H1 (cell line): ENCODE measurements at regions not wholly inside any gene's neighbourhood (a gene's known extent, or its start where the extent isn't known, plus 50 kb on each side); places are given as distances from the start of the nearest gene placed in this dataset.

Experiments used
- CTCF ChIA-PET: fragments of 300-600 bp; sonication (Branson Sonifier 250); formaldehyde crosslinking; loops from one replicate; lab custom pipeline; 2021; ENCODE audit not compliant: partially characterized antibody; lab: Charles Lee
- POLR2A ChIA-PET: fragments of 300-600 bp; sonication (Branson Sonifier 250); formaldehyde crosslinking; loops from one replicate; lab custom pipeline; 2021; ENCODE audit warnings: inconsistent platforms; ENCODE audit not compliant: partially characterized antibody; lab: Charles Lee
- DNase-seq, 2 experiments: peaks; one replicate each; pipeline versions ENCODE4 v3.0.0 to v3.0.0-alpha.2; 2010 to 2022; ENCODE audit warnings: low spot score in 2 of 2, low read depth in 1 of 2, mixed read lengths in 1 of 2
- FAIRE-seq: peaks from 2 replicates; lab custom pipeline; 2011; peaks lifted over from hg19 to GRCh38; lab: Jason Lieb, UNC
- H2AFZ ChIP-seq: 2 replicates; pipeline ENCODE4 v1.8.1; 2012; ENCODE audit warnings: low read length, inconsistent platforms
- H2AK5ac ChIP-seq: 2 replicates; pipeline ENCODE4 v1.6.1; 2013; ENCODE audit warnings: low read depth, low read length
- H2BK120ac ChIP-seq: replicated peaks from 2 replicates; pipeline ENCODE3; 2013; ENCODE audit warnings: low read depth, low read length, inconsistent platforms
- H2BK12ac ChIP-seq: 2 replicates; pipeline ENCODE4 v1.6.1; 2013; ENCODE audit warnings: low read depth, low read length
- H2BK15ac ChIP-seq: 2 replicates; pipeline ENCODE4 v1.6.1; 2013; ENCODE audit warnings: low read length
- H2BK20ac ChIP-seq: 2 replicates; pipeline ENCODE4 v1.6.1; 2013; ENCODE audit warnings: low read length
- H2BK5ac ChIP-seq: 2 replicates; pipeline ENCODE4 v1.6.1; 2013; ENCODE audit warnings: low read depth, low read length
- H3K14ac ChIP-seq: 2 replicates; pipeline ENCODE4 v1.6.1; 2013; ENCODE audit warnings: inconsistent platforms; ENCODE audit not compliant: insufficient read length
- H3K18ac ChIP-seq: 2 replicates; pipeline ENCODE4 v1.6.1; 2013; ENCODE audit warnings: low read length; ENCODE audit errors: extremely low read depth
- H3K23ac ChIP-seq: 2 replicates; pipeline ENCODE4 v1.6.1; 2013; ENCODE audit warnings: inconsistent platforms; ENCODE audit not compliant: insufficient read length
- H3K23me2 ChIP-seq: 2 replicates; pipeline ENCODE4 v1.6.1; 2013; ENCODE audit warnings: low read depth, low read length
- H3K27ac ChIP-seq: 2 replicates; pipeline ENCODE4 v1.6.1; 2011; ENCODE audit warnings: low read depth, low read length, inconsistent platforms
- H3K27me3 ChIP-seq, 4 experiments: replicated peaks in 1 of 4; 1 replicate in 1 of 4; 2 replicates in 3 of 4; pipeline versions ENCODE4 v1.6.1 to v1.8.1; 2011 to 2013; ENCODE audit warnings: low read length in 3 of 4, mild to moderate bottlenecking in 3 of 4, inconsistent platforms in 2 of 4, mixed read lengths in 2 of 4, moderate library complexity in 1 of 4; ENCODE audit not compliant: control insufficient read depth in 3 of 4, insufficient read depth in 3 of 4; ENCODE audit errors: extremely low read depth in 1 of 4
- H3K36me3 ChIP-seq, 4 experiments: 2 replicates each; pipeline versions ENCODE4 v1.6.1 to v1.8.1; 2011 to 2013; ENCODE audit warnings: mild to moderate bottlenecking in 4 of 4, low read length in 3 of 4, moderate library complexity in 2 of 4, control low read depth in 1 of 4, inconsistent platforms in 1 of 4; ENCODE audit not compliant: insufficient read depth in 4 of 4, control insufficient read depth in 2 of 4
- H3K4ac ChIP-seq: replicated peaks from 2 replicates; pipeline ENCODE3; 2013; ENCODE audit warnings: low read length, low read depth, mixed read lengths, inconsistent platforms; ENCODE audit not compliant: insufficient read length
- H3K4me1 ChIP-seq, 4 experiments: replicated peaks in 1 of 4; 1 replicate in 1 of 4; 2 replicates in 3 of 4; pipeline versions ENCODE4 v1.6.1 to v1.8.1; 2011 to 2013; ENCODE audit warnings: low read length in 3 of 4, inconsistent platforms in 2 of 4, mixed read lengths in 1 of 4; ENCODE audit not compliant: insufficient read depth in 4 of 4, control insufficient read depth in 3 of 4
- H3K4me2 ChIP-seq, 2 experiments: 2 replicates each; pipeline versions ENCODE4 v1.6.1 to v1.8.1; 2011 to 2013; ENCODE audit warnings: low read depth in 2 of 2, low read length in 2 of 2, control low read depth in 1 of 2, inconsistent platforms in 1 of 2, mild to moderate bottlenecking in 1 of 2; ENCODE audit not compliant: insufficient read depth in 1 of 2
- H3K4me3 ChIP-seq, 4 experiments: fragments of 200-600, 300-600 bp in 1 of 4; sonication (generic), shearing (Covaris generic), sonication (Bioruptor Twin) in 1 of 4; 2 replicates each; pipeline versions ENCODE4 v1.5.1 to v1.8.1; 2011 to 2016; ENCODE audit warnings: low read length in 4 of 4, low read depth in 3 of 4, control low read depth in 2 of 4, inconsistent platforms in 2 of 4, mild to moderate bottlenecking in 2 of 4, mixed read lengths in 1 of 4, moderate library complexity in 1 of 4; ENCODE audit not compliant: insufficient read depth in 2 of 4; ENCODE audit errors: extremely low read depth in 1 of 4
- H3K56ac ChIP-seq: replicated peaks from 2 replicates; pipeline ENCODE3; 2013; ENCODE audit warnings: low read depth, mild to moderate bottlenecking, mixed read lengths, low read length, inconsistent platforms; ENCODE audit not compliant: insufficient read length
- H3K79me1 ChIP-seq: 2 replicates; pipeline ENCODE4 v1.6.1; 2013; ENCODE audit warnings: low read depth, low read length, control low read depth
- H3K79me2 ChIP-seq, 2 experiments: 2 replicates each; pipeline versions ENCODE4 v1.6.1 to v1.8.1; 2012 to 2013; ENCODE audit warnings: low read length in 2 of 2, mild to moderate bottlenecking in 2 of 2, inconsistent platforms in 1 of 2; ENCODE audit not compliant: insufficient read depth in 2 of 2, control insufficient read depth in 1 of 2
- H3K9ac ChIP-seq, 4 experiments: replicated peaks in 1 of 4; 1 replicate in 1 of 4; 2 replicates in 3 of 4; pipeline versions ENCODE4 v1.6.1 to v1.8.1; 2011 to 2013; ENCODE audit warnings: low read depth in 3 of 4, low read length in 3 of 4, control low read depth in 2 of 4, mild to moderate bottlenecking in 2 of 4, moderate library complexity in 2 of 4, inconsistent platforms in 1 of 4; ENCODE audit errors: extremely low read depth in 1 of 4
- H3K9me3 ChIP-seq, 2 experiments: 2 replicates each; pipeline versions ENCODE4 v1.6.1 to v1.8.1; 2012 to 2013; ENCODE audit warnings: mild to moderate bottlenecking in 2 of 2, moderate library complexity in 2 of 2, control low read depth in 1 of 2, inconsistent platforms in 1 of 2, low read depth in 1 of 2, low read length in 1 of 2, mixed read lengths in 1 of 2; ENCODE audit not compliant: insufficient read depth in 2 of 2
- H4K20me1 ChIP-seq, 2 experiments: replicated peaks in 1 of 2; 2 replicates each; pipeline versions ENCODE3 to v1.8.1; 2011 to 2013; ENCODE audit warnings: inconsistent platforms in 2 of 2, low read length in 2 of 2, mild to moderate bottlenecking in 1 of 2; ENCODE audit not compliant: insufficient read depth in 2 of 2, control insufficient read depth in 1 of 2
- H4K5ac ChIP-seq: 2 replicates; pipeline ENCODE4 v1.6.1; 2013; ENCODE audit warnings: low read length, low read depth, mixed read lengths, inconsistent platforms; ENCODE audit not compliant: insufficient read length
- H4K8ac ChIP-seq: 2 replicates; pipeline ENCODE4 v1.8.0; 2013; ENCODE audit warnings: mild to moderate bottlenecking, moderate library complexity, low read length, inconsistent platforms; ENCODE audit not compliant: insufficient read depth; ENCODE audit errors: extremely low read depth
- H4K91ac ChIP-seq: replicated peaks from 2 replicates; pipeline ENCODE3; 2013; ENCODE audit warnings: low read length, mixed read lengths, inconsistent platforms; ENCODE audit not compliant: insufficient read length
- BCL11A ChIP-seq, 2 experiments: IDR thresholded peaks; one replicate each; pipeline ENCODE4 v1.6.1; 2011; ENCODE audit warnings: low read depth in 2 of 2, low read length in 2 of 2, mild to moderate bottlenecking in 2 of 2
- JUN ChIP-seq: IDR thresholded peaks from 2 replicates; pipeline ENCODE4 v1.6.1; 2011; ENCODE audit warnings: low read depth, mild to moderate bottlenecking, improper control_type of control experiment, low read length
- POU5F1 ChIP-seq: IDR thresholded peaks from 2 replicates; pipeline ENCODE4 v1.6.1; 2011; ENCODE audit warnings: low read depth, mild to moderate bottlenecking, low read length, moderate library complexity
- RNF2 ChIP-seq: fragments of 200-900, 300-1000 bp; sonication (generic); IDR thresholded peaks from 2 replicates; pipeline ENCODE4 v1.7.1; 2016; ENCODE audit warnings: borderline replicate concordance, low read depth, mild to moderate bottlenecking, antibody characterized with exemption, low read length; ENCODE audit not compliant: poor library complexity, severe bottlenecking; ENCODE audit errors: missing control alignments
- SP1 ChIP-seq: IDR thresholded peaks from 2 replicates; pipeline ENCODE4 v1.6.1; 2011; ENCODE audit warnings: low read depth, low read length
- TAF1 ChIP-seq: IDR thresholded peaks from 2 replicates; pipeline ENCODE4 v1.6.1; 2011; ENCODE audit warnings: mild to moderate bottlenecking, low read depth, low read length
- TBP ChIP-seq: IDR thresholded peaks from 2 replicates; pipeline ENCODE4 v1.6.1; 2011; ENCODE audit warnings: low read depth, low read length, improper control_type of control experiment
- WGBS, 2 experiments: shearing (Covaris generic) in 1 of 2; methylation state at CpG; one replicate each; pipeline versions ENCODE4 v1.1.6 to v1.1.7; 2013 to 2015; ENCODE audit warnings: low lambda C conversion rate in 2 of 2, mixed read lengths in 2 of 2, inconsistent platforms in 1 of 2, low coverage in 1 of 2, missing lambda C conversion rate in 1 of 2; ENCODE audit not compliant: insufficient replicate concordance in 2 of 2, insufficient coverage in 1 of 2, insufficient read length in 1 of 2; ENCODE audit errors: extremely low coverage in 1 of 2, missing lambda C conversion rate in 1 of 2; 5-methylcytosine and 5-hydroxymethylcytosine counted together
- TF ChIP-seq, protein P1 (sequence below), 3 experiments: IDR thresholded peaks; 1 replicate in 2 of 3; 2 replicates in 1 of 3; pipeline versions ENCODE4 v1.5.1 to v1.6.1; 2011; ENCODE audit warnings: low read length in 3 of 3, mild to moderate bottlenecking in 3 of 3, inconsistent platforms in 2 of 3, low read depth in 1 of 3, moderate library complexity in 1 of 3; ENCODE audit not compliant: insufficient read depth in 1 of 3; ENCODE audit errors: control extremely low read depth in 1 of 3

DNA sequence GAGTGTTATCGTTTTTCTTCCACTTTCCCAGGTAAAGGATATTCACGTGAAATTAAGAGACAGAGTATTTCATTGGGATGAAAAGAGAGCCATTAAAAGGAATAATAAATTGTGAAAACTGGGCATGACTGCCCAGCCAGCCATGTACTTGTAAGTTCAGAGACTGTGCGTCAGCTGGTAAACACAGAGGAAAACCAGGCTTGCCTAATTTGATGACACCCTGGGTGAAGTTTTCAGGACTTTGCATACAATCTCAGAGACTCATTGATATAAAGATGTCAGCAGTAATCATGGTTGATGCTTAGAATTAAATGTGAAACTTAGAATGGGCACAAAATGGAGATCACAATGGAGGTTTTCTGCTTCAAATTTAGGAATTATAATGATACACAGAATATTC lies 153.5 kb upstream of the ZEB2 start:
- Histone ChIP-seq H2BK120ac (no peak overlapping the region), H3K79me1 (no peaks in the 10 kb centered on the region), H3K4me3 (no peak overlapping the region), H2BK20ac (no peak overlapping the region), H3K27ac (no peak overlapping the region), H2AFZ (no peak overlapping the region), H3K14ac (no peak overlapping the region), H3K9ac (no peak overlapping the region), H2BK15ac (no peak overlapping the region), H4K20me1 (no peaks in the 10 kb centered on the region), H3K18ac (no peak overlapping the region), H3K36me3 (no peaks in the 10 kb centered on the region), H3K4me1 (no peaks in the 10 kb centered on the region), H3K9me3 (no peaks in the 10 kb centered on the region), H3K4ac (no peak overlapping the region), H3K4me2 (no peak overlapping the region), H3K23me2 (no peaks in the 10 kb centered on the region; the same call in 1 of the 2 replicates), H4K8ac (no peak overlapping the region), H2BK12ac (no peak overlapping the region), H3K23ac (no peak overlapping the region), H3K79me2 (no peaks in the 10 kb centered on the region), H4K5ac (no peak overlapping the region), H3K27me3 (no peaks in the 10 kb centered on the region), H2AK5ac (no peak overlapping the region), H2BK5ac (no peak overlapping the region), H4K91ac (no peak overlapping the region), H3K56ac (no peak overlapping the region)
- DNase-seq (no peak), FAIRE-seq (no peak)
- TF ChIP-seq TBP (no peak), POU5F1 (no peak), SP1 (no peak), JUN (no peak), RNF2 (no peak), BCL11A (IDR thresholded peaks at IDR 0.05; ENCODE audit: low read depth in 2 of 2, low read length in 2 of 2) (no peak), TAF1 (no peak)
- TF ChIP-seq, protein P1, sequence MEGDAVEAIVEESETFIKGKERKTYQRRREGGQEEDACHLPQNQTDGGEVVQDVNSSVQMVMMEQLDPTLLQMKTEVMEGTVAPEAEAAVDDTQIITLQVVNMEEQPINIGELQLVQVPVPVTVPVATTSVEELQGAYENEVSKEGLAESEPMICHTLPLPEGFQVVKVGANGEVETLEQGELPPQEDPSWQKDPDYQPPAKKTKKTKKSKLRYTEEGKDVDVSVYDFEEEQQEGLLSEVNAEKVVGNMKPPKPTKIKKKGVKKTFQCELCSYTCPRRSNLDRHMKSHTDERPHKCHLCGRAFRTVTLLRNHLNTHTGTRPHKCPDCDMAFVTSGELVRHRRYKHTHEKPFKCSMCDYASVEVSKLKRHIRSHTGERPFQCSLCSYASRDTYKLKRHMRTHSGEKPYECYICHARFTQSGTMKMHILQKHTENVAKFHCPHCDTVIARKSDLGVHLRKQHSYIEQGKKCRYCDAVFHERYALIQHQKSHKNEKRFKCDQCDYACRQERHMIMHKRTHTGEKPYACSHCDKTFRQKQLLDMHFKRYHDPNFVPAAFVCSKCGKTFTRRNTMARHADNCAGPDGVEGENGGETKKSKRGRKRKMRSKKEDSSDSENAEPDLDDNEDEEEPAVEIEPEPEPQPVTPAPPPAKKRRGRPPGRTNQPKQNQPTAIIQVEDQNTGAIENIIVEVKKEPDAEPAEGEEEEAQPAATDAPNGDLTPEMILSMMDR (IDR thresholded peaks at IDR 0.05; ENCODE audit: control extremely low read depth in 1 of 3, insufficient read depth in 1 of 3, low read depth in 1 of 3, low read length in 3 of 3): no peak
- WGBS, 2 experiments: 77% methylated on average over 3 of the region's 3 CpGs; no CpG with 5 or more reads in 1 of the 2 experiments
- ChIA-PET POLR2A (no interaction called here), CTCF (no interaction called here)
